ENCODE measurements at regions not wholly inside any gene's neighbourhood (a gene's known extent, or its start where the extent isn't known, plus 50 kb on each side); places are given as distances from the start of the nearest gene placed in this dataset.

GRCh38 chr4:123809864-123810263 lies 413.3 kb downstream of the SPRY1 start:
- Mint-ChIP-seq H3K27me3 (no peaks in the 10 kb centered on the region), H3K4me1 (ENCODE audit: low read depth) (no peaks in the 10 kb centered on the region), H3K4me3 (no peak overlapping the region), H3K36me3 (no peaks in the 10 kb centered on the region), H3K9me3 (no peaks in the 10 kb centered on the region), H3K27ac (no peak overlapping the region)
- CTCF ChIA-PET, result no interaction called here
- intact Hi-C loops (cut with micrococcal nuclease), result no loop called here
- POLR2A ChIA-PET, result no interaction called here
- DNase-seq, result no peak

DNA sequence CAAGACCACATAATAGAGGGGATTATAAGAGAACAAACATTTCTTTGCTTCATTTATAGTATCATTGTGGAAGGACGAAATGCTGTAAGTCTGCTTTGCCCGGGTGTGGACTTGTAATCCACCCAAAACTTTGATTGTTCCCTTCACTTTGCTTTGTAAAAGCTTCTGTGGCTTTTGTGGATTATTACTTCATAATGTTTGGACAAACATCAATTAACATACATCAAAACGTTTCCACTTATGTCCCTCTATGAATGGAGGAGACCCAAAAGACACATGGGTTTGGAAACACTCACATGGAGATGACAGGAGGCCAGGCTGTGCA lies 415.4 kb downstream of the SPRY1 start:
- no peak overlapping the region for H3K27ac Mint-ChIP-seq
- intact Hi-C loops (cut with micrococcal nuclease), result no loop called here
- DNase-seq, result no peak
- H3K36me3 Mint-ChIP-seq, result no peaks in the 10 kb centered on the region
- H3K4me3 Mint-ChIP-seq, result no peak overlapping the region
- no peaks in the 10 kb centered on the region for H3K4me1 Mint-ChIP-seq (ENCODE audit: low read depth)
- CTCF ChIA-PET, result no interaction called here
- no peaks in the 10 kb centered on the region for H3K27me3 Mint-ChIP-seq
- H3K9me3 Mint-ChIP-seq, result no peaks in the 10 kb centered on the region
- POLR2A ChIA-PET, result no interaction called here

- no peaks in the 10 kb centered on the region for H3K27me3 Mint-ChIP-seq
- no peaks in the 10 kb centered on the region for H3K9me3 Mint-ChIP-seq
- DNase-seq, result no peak
- POLR2A ChIA-PET, result no interaction called here
- no peak overlapping the region for H3K4me3 Mint-ChIP-seq
- CTCF ChIA-PET, result no interaction called here
- H3K27ac Mint-ChIP-seq, result no peak overlapping the region
- H3K4me1 Mint-ChIP-seq (ENCODE audit: low read depth), result no peaks in the 10 kb centered on the region
- intact Hi-C loops (cut with micrococcal nuclease), result no loop called here
- H3K36me3 Mint-ChIP-seq, result no peaks in the 10 kb centered on the region
Measured at GRCh38 chr4:123813901-123814300, 417.3 kb downstream of the SPRY1 start.

DNA sequence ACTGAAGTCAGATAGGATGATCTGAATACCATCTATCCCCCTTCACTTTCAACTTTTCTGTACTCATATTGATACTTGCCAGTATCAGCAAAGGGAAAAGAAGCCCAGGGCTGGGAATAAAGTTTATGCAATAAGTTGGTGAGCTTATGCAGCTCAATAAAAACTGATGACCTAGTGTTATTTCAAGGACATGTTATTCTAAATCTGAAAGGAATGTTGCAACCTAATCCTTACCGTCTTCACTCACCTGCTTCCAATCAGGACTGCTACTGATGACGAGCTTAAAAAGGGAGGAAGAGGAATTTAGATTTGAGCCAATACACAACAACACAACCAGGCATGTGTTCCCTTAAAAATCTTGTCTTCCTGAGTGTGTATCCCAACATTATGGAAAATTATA lies 419.9 kb downstream of the SPRY1 start:
- no peak for DNase-seq
- POLR2A ChIA-PET, result no interaction called here
- no peaks in the 10 kb centered on the region for H3K9me3 Mint-ChIP-seq
- H3K27me3 Mint-ChIP-seq, result no peaks in the 10 kb centered on the region
- intact Hi-C loops (cut with micrococcal nuclease), result no loop called here
- no peaks in the 10 kb centered on the region for H3K36me3 Mint-ChIP-seq
- CTCF ChIA-PET, result no interaction called here
- H3K4me3 Mint-ChIP-seq, result no peak overlapping the region
- no peak overlapping the region for H3K27ac Mint-ChIP-seq
- no peaks in the 10 kb centered on the region for H3K4me1 Mint-ChIP-seq (ENCODE audit: low read depth)

GRCh38 chr4:123817025-123817688 lies 420.6 kb downstream of the SPRY1 start:
- no peak for DNase-seq
- ChIA-PET CTCF (no interaction called here), POLR2A (no interaction called here)
- intact Hi-C loops (cut with micrococcal nuclease), result no loop called here
- no peaks in the 10 kb centered on the region for H3K27me3 Mint-ChIP-seq
- no peaks in the 10 kb centered on the region for H3K9me3 Mint-ChIP-seq
- no peaks in the 10 kb centered on the region for H3K36me3 Mint-ChIP-seq
- H3K27ac Mint-ChIP-seq, result no peak overlapping the region
- no peaks in the 10 kb centered on the region for H3K4me1 Mint-ChIP-seq (ENCODE audit: low read depth)
- H3K4me3 Mint-ChIP-seq, result no peak overlapping the region

DNA sequence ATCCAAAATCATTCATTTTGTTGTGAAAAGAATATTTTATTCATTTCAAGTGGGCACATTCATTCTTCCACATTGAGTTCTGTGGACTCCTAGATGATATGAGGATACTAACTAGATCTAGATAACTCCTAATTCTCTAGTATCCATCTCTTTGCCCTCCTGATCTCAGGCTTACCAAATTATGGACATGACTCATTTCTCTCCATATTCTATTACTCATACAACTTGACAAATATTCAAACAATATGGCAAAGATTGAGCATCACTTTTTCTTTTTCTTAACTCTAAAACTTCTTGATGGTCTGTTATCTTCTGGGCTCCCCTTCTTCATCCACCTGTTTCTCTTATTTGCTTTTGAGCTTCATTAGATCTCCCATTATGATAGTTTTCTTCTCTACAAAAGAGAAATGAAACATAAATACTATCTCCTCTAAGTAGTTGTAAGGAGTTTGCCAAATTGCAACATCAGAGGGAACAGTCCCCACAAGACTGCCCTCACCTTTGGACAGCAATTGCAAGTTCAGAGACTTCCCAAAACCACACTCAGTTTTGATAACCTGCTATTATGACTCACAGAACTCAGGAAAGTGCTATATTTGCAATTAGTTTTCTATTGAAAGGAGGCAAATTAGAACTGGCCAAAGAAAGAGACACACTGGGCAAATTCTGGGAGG lies 422.9 kb downstream of the SPRY1 start:
- ChIA-PET CTCF (no interaction called here), POLR2A (no interaction called here)
- Mint-ChIP-seq H3K27me3 (no peaks in the 10 kb centered on the region), H3K4me1 (ENCODE audit: low read depth) (no peaks in the 10 kb centered on the region), H3K36me3 (no peaks in the 10 kb centered on the region), H3K27ac (no peak overlapping the region), H3K9me3 (no peaks in the 10 kb centered on the region), H3K4me3 (no peak overlapping the region)
- intact Hi-C loops (cut with micrococcal nuclease), result no loop called here
- no peak for DNase-seq

DNA sequence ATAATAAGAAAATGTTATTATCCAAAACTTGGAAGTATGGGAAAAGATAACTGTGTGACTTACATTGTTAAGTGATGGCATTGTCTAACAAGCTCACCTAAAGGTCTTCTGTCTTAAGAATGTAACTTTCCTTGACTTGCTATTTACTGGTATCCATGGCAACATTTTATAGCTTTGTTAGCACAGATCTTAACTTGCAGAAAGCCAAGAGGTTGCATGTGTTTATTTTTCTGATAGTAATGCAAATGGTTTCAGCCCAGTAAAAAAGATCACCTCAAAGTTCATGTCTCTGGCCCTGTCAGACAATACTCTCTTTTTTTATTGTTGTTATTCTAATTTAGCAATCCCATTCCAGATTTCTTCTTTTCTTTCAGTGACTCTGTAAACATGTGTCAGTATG lies 425.3 kb downstream of the SPRY1 start:
- POLR2A ChIA-PET, result no interaction called here
- Mint-ChIP-seq H3K36me3 (no peaks in the 10 kb centered on the region), H3K27me3 (no peaks in the 10 kb centered on the region), H3K27ac (no peak overlapping the region), H3K9me3 (no peaks in the 10 kb centered on the region), H3K4me1 (ENCODE audit: low read depth) (no peaks in the 10 kb centered on the region), H3K4me3 (no peak overlapping the region)
- no peak for DNase-seq
- CTCF ChIA-PET, result no interaction called here
- intact Hi-C loops (cut with micrococcal nuclease), result no loop called here

- DNase-seq, result no peak
- no peaks in the 10 kb centered on the region for H3K36me3 Mint-ChIP-seq
- H3K4me1 Mint-ChIP-seq (ENCODE audit: low read depth), result no peaks in the 10 kb centered on the region
- ChIA-PET CTCF (no interaction called here), POLR2A (no interaction called here)
- intact Hi-C loops (cut with micrococcal nuclease), result no loop called here
- no peak overlapping the region for H3K4me3 Mint-ChIP-seq
- H3K27ac Mint-ChIP-seq, result no peak overlapping the region
- no peaks in the 10 kb centered on the region for H3K9me3 Mint-ChIP-seq
- H3K27me3 Mint-ChIP-seq, result no peaks in the 10 kb centered on the region
Measured at GRCh38 chr4:123822353-123822752, 425.8 kb downstream of the SPRY1 start.

- Mint-ChIP-seq H3K27ac (no peak overlapping the region), H3K4me1 (ENCODE audit: low read depth) (no peaks in the 10 kb centered on the region), H3K27me3 (no peaks in the 10 kb centered on the region), H3K4me3 (no peak overlapping the region), H3K36me3 (no peaks in the 10 kb centered on the region), H3K9me3 (no peaks in the 10 kb centered on the region)
- no peak for DNase-seq
- ChIA-PET CTCF (no interaction called here), POLR2A (no interaction called here)
- intact Hi-C loops (cut with micrococcal nuclease), result no loop called here
Measured at GRCh38 chr4:123823244-123823643, 426.6 kb downstream of the SPRY1 start.

- Mint-ChIP-seq H3K4me3 (no peak overlapping the region), H3K36me3 (no peaks in the 10 kb centered on the region), H3K27ac (no peak overlapping the region), H3K9me3 (no peaks in the 10 kb centered on the region), H3K4me1 (ENCODE audit: low read depth) (no peaks in the 10 kb centered on the region), H3K27me3 (no peaks in the 10 kb centered on the region)
- ChIA-PET POLR2A (no interaction called here), CTCF (no interaction called here)
- intact Hi-C loops (cut with micrococcal nuclease), result no loop called here
- no peak for DNase-seq
Measured at GRCh38 chr4:123824524-123824923, 427.9 kb downstream of the SPRY1 start.

- CTCF ChIA-PET, result no interaction called here
Measured at GRCh38 chr4:123825596-123826291, 429.1 kb downstream of the SPRY1 start.

DNA sequence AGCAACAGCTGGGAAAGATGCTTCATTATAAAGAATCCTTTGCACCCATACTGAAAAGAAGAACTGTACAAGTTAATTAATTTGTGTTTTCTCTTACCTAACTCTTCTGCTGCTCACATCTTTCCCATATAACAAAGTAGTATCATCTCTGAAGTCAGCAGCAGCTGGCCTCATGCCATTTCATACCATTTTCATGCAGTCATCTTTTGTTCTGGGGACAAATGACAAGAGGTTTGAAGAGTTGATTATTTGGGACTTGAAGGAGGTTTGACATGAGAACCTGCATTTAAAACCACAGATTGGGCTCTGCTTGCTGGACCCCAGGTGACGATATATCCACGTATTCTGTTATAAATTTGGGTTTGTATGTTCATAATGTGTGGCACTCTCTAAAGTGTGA lies 430.3 kb downstream of the SPRY1 start:
- no peak overlapping the region for H3K4me3 Mint-ChIP-seq
- DNase-seq, result no peak
- no peaks in the 10 kb centered on the region for H3K9me3 Mint-ChIP-seq
- ChIA-PET CTCF (no interaction called here), POLR2A (no interaction called here)
- H3K27me3 Mint-ChIP-seq, result no peaks in the 10 kb centered on the region
- no peaks in the 10 kb centered on the region for H3K36me3 Mint-ChIP-seq
- no peak overlapping the region for H3K27ac Mint-ChIP-seq
- intact Hi-C loops (cut with micrococcal nuclease), result no loop called here
- no peaks in the 10 kb centered on the region for H3K4me1 Mint-ChIP-seq (ENCODE audit: low read depth)

More at GRCh38 chr4:123825596-123826291, 429.1 kb downstream of the SPRY1 start:
- Mint-ChIP-seq H3K4me1 (ENCODE audit: low read depth) (no peaks in the 10 kb centered on the region), H3K36me3 (no peaks in the 10 kb centered on the region), H3K4me3 (no peak overlapping the region), H3K9me3 (no peaks in the 10 kb centered on the region), H3K27ac (no peak overlapping the region), H3K27me3 (no peaks in the 10 kb centered on the region)
- DNase-seq, result no peak
- intact Hi-C loops (cut with micrococcal nuclease), result no loop called here
- POLR2A ChIA-PET, result no interaction called here

- Mint-ChIP-seq H3K4me3 (no peak overlapping the region), H3K36me3 (no peaks in the 10 kb centered on the region), H3K27me3 (no peaks in the 10 kb centered on the region), H3K9me3 (no peaks in the 10 kb centered on the region), H3K27ac (no peak overlapping the region), H3K4me1 (ENCODE audit: low read depth) (no peaks in the 10 kb centered on the region)
- no peak for DNase-seq
- ChIA-PET POLR2A (no interaction called here), CTCF (no interaction called here)
- intact Hi-C loops (cut with micrococcal nuclease), result no loop called here
Measured at GRCh38 chr4:123827511-123827910, 430.9 kb downstream of the SPRY1 start.

Measured in activated CD4-positive, alpha-beta memory T cell treated with anti-CD3 and anti-CD28 coated beads for 36 hours (primary cell).